ENCODE measurements at regions not wholly inside any gene's neighbourhood (a gene's known extent, or its start where the extent isn't known, plus 50 kb on each side); places are given as distances from the start of the nearest gene placed in this dataset.

- TF ChIP-seq CTCF (IDR thresholded peaks at IDR 0.05) (no peak), POLR2AphosphoS5 (IDR thresholded peaks at IDR 0.05) (no peak)
Observed at GRCh38 chr3:182182531-182182968, 470.8 kb downstream of the SOX2 start.

Data from prostate gland (tissue), 2 donors.